GM23338 (cell line): ENCODE measurements at regions not wholly inside any gene's neighbourhood (a gene's known extent, or its start where the extent isn't known, plus 50 kb on each side); places are given as distances from the start of the nearest gene placed in this dataset.

Experiments
- CREB1 ChIP-seq: fragments of 250-450 bp; sonication (Bioruptor Pico); IDR thresholded peaks from 2 replicates; pipeline ENCODE4 v1.5.0; 2020; ENCODE audit warnings: low read depth, mild to moderate bottlenecking, moderate library complexity
- EZH2 ChIP-seq: fragments of 200-600 bp; sonication (generic); IDR thresholded peaks from one replicate; pipeline ENCODE4 v1.8.0; 2017; ENCODE audit warnings: antibody characterized with exemption, mild to moderate bottlenecking, low read depth; ENCODE audit not compliant: unreplicated experiment
- EZH2phosphoT487 ChIP-seq: fragments of 200-600 bp; sonication (generic); IDR thresholded peaks from one replicate; pipeline ENCODE4 v1.8.1; 2018; ENCODE audit warnings: antibody characterized with exemption; ENCODE audit not compliant: unreplicated experiment
- NANOG ChIP-seq: IDR thresholded peaks from 2 replicates; pipeline ENCODE4 v1.6.1; 2016; ENCODE audit warnings: antibody characterized with exemption, borderline replicate concordance
- POLR2AphosphoS5 ChIP-seq: IDR thresholded peaks from 2 replicates; pipeline ENCODE4 v1.6.1; 2016; ENCODE audit warnings: antibody characterized with exemption, low read depth
- STAT1 ChIP-seq: IDR thresholded peaks from one replicate; pipeline ENCODE4 v1.6.1; 2016; ENCODE audit warnings: antibody characterized with exemption; ENCODE audit not compliant: unreplicated experiment
- ZNF114 ChIP-seq: fragments of 250-450 bp; sonication (Bioruptor Pico); IDR thresholded peaks from 2 replicates; pipeline ENCODE4 v1.5.0; 2020; ENCODE audit warnings: mild to moderate bottlenecking, moderate library complexity
- ZNF331 ChIP-seq: fragments of 250-450 bp; sonication (Bioruptor Pico); IDR thresholded peaks from 2 replicates; pipeline ENCODE4 v1.5.0; 2020; ENCODE audit warnings: low read depth, mild to moderate bottlenecking, moderate library complexity
- ZNF462 ChIP-seq: fragments of 250-450 bp; sonication (Bioruptor Pico); IDR thresholded peaks from 2 replicates; pipeline ENCODE4 v1.5.0; 2020; ENCODE audit warnings: mild to moderate bottlenecking, moderate library complexity
- TF ChIP-seq, protein P1 (sequence below), 2 experiments: fragments of 200-600 bp in 1 of 2; sonication (generic) in 1 of 2; conservative IDR thresholded peaks; 2 replicates each; pipeline versions ENCODE4 v1.5.1 to v1.6.1; 2016 to 2017; ENCODE audit warnings: antibody characterized with exemption in 2 of 2, low read depth in 2 of 2, mild to moderate bottlenecking in 2 of 2, moderate library complexity in 1 of 2
- TF ChIP-seq, protein P2 (sequence below): IDR thresholded peaks from one replicate; pipeline ENCODE4 v1.6.1; 2018; ENCODE audit warnings: antibody characterized with exemption; ENCODE audit not compliant: unreplicated experiment
- TF ChIP-seq, protein P3 (sequence below): IDR thresholded peaks from 2 replicates; pipeline ENCODE4 v1.6.1; 2016; ENCODE audit warnings: antibody characterized with exemption

DNA sequence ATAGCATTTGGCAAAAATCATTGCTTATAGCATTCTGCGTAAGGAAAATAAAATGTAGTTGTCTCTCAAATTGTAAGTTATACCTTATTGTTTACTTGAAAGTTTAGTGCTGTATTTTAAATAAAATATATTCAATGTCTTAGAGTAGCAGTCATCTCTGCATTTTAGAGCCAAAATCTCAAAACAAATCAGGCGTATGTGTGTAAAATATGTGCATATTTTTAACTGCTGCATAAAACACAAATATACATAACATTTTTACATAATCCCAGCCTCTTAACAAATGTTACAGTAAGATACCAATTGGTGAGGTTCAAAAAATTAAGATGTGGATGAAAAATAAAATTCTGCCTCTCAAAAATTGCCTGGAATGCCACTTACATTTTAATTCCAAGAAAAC lies 145.8 kb upstream of the AGA start:
- TF ChIP-seq, protein P1, sequence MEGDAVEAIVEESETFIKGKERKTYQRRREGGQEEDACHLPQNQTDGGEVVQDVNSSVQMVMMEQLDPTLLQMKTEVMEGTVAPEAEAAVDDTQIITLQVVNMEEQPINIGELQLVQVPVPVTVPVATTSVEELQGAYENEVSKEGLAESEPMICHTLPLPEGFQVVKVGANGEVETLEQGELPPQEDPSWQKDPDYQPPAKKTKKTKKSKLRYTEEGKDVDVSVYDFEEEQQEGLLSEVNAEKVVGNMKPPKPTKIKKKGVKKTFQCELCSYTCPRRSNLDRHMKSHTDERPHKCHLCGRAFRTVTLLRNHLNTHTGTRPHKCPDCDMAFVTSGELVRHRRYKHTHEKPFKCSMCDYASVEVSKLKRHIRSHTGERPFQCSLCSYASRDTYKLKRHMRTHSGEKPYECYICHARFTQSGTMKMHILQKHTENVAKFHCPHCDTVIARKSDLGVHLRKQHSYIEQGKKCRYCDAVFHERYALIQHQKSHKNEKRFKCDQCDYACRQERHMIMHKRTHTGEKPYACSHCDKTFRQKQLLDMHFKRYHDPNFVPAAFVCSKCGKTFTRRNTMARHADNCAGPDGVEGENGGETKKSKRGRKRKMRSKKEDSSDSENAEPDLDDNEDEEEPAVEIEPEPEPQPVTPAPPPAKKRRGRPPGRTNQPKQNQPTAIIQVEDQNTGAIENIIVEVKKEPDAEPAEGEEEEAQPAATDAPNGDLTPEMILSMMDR (conservative IDR thresholded peaks at IDR 0.05; ENCODE audit: low read depth in 2 of 2): no peak
- TF ChIP-seq CREB1 (CRISPR knock-in tag): no peak
- TF ChIP-seq, protein P2, sequence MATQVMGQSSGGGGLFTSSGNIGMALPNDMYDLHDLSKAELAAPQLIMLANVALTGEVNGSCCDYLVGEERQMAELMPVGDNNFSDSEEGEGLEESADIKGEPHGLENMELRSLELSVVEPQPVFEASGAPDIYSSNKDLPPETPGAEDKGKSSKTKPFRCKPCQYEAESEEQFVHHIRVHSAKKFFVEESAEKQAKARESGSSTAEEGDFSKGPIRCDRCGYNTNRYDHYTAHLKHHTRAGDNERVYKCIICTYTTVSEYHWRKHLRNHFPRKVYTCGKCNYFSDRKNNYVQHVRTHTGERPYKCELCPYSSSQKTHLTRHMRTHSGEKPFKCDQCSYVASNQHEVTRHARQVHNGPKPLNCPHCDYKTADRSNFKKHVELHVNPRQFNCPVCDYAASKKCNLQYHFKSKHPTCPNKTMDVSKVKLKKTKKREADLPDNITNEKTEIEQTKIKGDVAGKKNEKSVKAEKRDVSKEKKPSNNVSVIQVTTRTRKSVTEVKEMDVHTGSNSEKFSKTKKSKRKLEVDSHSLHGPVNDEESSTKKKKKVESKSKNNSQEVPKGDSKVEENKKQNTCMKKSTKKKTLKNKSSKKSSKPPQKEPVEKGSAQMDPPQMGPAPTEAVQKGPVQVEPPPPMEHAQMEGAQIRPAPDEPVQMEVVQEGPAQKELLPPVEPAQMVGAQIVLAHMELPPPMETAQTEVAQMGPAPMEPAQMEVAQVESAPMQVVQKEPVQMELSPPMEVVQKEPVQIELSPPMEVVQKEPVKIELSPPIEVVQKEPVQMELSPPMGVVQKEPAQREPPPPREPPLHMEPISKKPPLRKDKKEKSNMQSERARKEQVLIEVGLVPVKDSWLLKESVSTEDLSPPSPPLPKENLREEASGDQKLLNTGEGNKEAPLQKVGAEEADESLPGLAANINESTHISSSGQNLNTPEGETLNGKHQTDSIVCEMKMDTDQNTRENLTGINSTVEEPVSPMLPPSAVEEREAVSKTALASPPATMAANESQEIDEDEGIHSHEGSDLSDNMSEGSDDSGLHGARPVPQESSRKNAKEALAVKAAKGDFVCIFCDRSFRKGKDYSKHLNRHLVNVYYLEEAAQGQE: no peak
- TF ChIP-seq EZH2phosphoT487: no peak
- no peak for TF ChIP-seq EZH2
- TF ChIP-seq POLR2AphosphoS5: no peak
- no peak for TF ChIP-seq STAT1
- TF ChIP-seq ZNF331 (CRISPR knock-in tag): no peak
- no peak for TF ChIP-seq ZNF462 (CRISPR knock-in tag)
- TF ChIP-seq ZNF114 (CRISPR knock-in tag): no peak
- TF ChIP-seq, protein P3, sequence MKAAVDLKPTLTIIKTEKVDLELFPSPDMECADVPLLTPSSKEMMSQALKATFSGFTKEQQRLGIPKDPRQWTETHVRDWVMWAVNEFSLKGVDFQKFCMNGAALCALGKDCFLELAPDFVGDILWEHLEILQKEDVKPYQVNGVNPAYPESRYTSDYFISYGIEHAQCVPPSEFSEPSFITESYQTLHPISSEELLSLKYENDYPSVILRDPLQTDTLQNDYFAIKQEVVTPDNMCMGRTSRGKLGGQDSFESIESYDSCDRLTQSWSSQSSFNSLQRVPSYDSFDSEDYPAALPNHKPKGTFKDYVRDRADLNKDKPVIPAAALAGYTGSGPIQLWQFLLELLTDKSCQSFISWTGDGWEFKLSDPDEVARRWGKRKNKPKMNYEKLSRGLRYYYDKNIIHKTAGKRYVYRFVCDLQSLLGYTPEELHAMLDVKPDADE: no peak
- no peak for TF ChIP-seq NANOG
